Activated T-cell treated with anti-CD3 and anti-CD28 coated beads, Interleukin-2, amount 50 U/mL, for 24 hours (primary cell): ENCODE measurements at regions not wholly inside any gene's neighbourhood (a gene's known extent, or its start where the extent isn't known, plus 50 kb on each side); places are given as distances from the start of the nearest gene placed in this dataset.

Experiments
- DNase-seq: peaks from one replicate; pipeline ENCODE4 v3.0.0-alpha.2; 2020
- H3K27ac Mint-ChIP-seq: 2 replicates; pipeline ENCODE4 v1.8.0; 2020; ENCODE audit warnings: mild to moderate bottlenecking, mixed read lengths
- H3K27me3 Mint-ChIP-seq: 2 replicates; pipeline ENCODE4 v1.8.0; 2020; ENCODE audit warnings: mixed read lengths
- H3K36me3 Mint-ChIP-seq: 2 replicates; pipeline ENCODE4 v1.8.0; 2020; ENCODE audit warnings: low read depth, mixed read lengths
- H3K4me1 Mint-ChIP-seq: 2 replicates; pipeline ENCODE4 v1.8.0; 2020; ENCODE audit warnings: low read depth, mixed read lengths
- H3K4me3 Mint-ChIP-seq: 2 replicates; pipeline ENCODE4 v1.8.0; 2020; ENCODE audit warnings: mild to moderate bottlenecking, moderate library complexity, mixed read lengths
- H3K9me3 Mint-ChIP-seq: 2 replicates; pipeline ENCODE4 v1.8.0; 2020; ENCODE audit warnings: mixed read lengths

GRCh38 chr2:120944575-120944974, 208.9 kb downstream of the GLI2 start:
- H3K36me3 Mint-ChIP-seq = no peaks in the 10 kb centered on the region
- no peaks in the 10 kb centered on the region for H3K9me3 Mint-ChIP-seq
- no peaks in the 10 kb centered on the region for H3K27me3 Mint-ChIP-seq
- no peak overlapping the region for H3K27ac Mint-ChIP-seq
- peaks cover 2% of the 10 kb centered on the region for H3K4me1 Mint-ChIP-seq
- no peak for DNase-seq
- H3K4me3 Mint-ChIP-seq = no peak overlapping the region

GRCh38 chr2:120945091-120945490, 209.4 kb downstream of the GLI2 start:
- Mint-ChIP-seq H3K27me3 (no peaks in the 10 kb centered on the region), H3K4me1 (peaks cover 4% of the 10 kb centered on the region), H3K4me3 (no peak overlapping the region), H3K36me3 (no peaks in the 10 kb centered on the region), H3K27ac (no peak overlapping the region), H3K9me3 (no peaks in the 10 kb centered on the region)
- no peak for DNase-seq

- Mint-ChIP-seq H3K9me3 (no peaks in the 10 kb centered on the region), H3K27me3 (no peaks in the 10 kb centered on the region), H3K36me3 (no peaks in the 10 kb centered on the region), H3K4me3 (no peak overlapping the region), H3K27ac (no peak overlapping the region), H3K4me1 (peaks cover 7% of the 10 kb centered on the region)
- DNase-seq = no peak
These were observed 210.3 kb downstream of the GLI2 start for GRCh38 chr2:120945832-120946499.

- no peaks in the 10 kb centered on the region for H3K27me3 Mint-ChIP-seq
- no peaks in the 10 kb centered on the region for H3K9me3 Mint-ChIP-seq
- H3K27ac Mint-ChIP-seq = no peak overlapping the region
- H3K36me3 Mint-ChIP-seq = no peaks in the 10 kb centered on the region
- H3K4me1 Mint-ChIP-seq = peaks cover 7% of the 10 kb centered on the region
- no peak overlapping the region for H3K4me3 Mint-ChIP-seq
- DNase-seq = no peak
These were observed 211.7 kb downstream of the GLI2 start for GRCh38 chr2:120947327-120947726.

DNA sequence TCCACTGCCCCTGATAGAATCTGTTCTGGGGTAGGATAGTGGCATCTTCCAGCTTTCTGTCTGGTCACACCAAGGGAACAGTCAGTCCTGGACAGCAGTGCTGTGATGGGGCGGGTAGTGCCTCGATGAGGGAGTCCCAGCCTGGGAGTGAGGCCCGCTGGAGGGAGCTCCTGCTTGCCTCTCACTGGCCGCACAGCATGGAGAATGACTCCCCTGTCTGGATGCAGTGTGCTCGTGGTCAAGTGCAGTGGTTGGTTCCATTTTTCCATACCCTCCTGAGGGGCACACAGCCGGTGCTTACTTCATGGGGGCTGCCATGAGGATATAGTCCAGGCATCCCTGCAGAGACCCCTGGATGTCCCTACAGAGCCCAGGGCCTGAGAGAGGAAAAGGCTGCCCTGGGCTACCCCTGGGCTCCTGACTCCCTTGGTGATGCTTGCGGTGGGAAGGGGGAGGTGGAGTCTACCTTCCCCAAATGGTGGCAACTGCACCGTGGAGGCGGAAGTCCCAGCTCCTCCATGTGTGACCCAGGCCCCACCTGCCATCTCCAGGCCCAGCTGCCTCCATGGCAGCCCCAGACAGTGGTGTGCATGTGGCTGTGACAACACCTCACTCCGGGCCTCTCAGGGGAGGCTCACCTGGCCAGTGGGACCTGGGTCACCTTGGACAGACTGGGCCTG, 212.5 kb downstream of the GLI2 start:
- peaks cover 7% of the 10 kb centered on the region for H3K4me1 Mint-ChIP-seq

GRCh38 chr2:120948662-120949011, 213.0 kb downstream of the GLI2 start:
- H3K9me3 Mint-ChIP-seq = no peaks in the 10 kb centered on the region
- no peak for DNase-seq
- no peaks in the 10 kb centered on the region for H3K27me3 Mint-ChIP-seq
- no peak overlapping the region for H3K4me3 Mint-ChIP-seq
- no peak overlapping the region for H3K27ac Mint-ChIP-seq
- H3K4me1 Mint-ChIP-seq = peaks cover 7% of the 10 kb centered on the region
- no peaks in the 10 kb centered on the region for H3K36me3 Mint-ChIP-seq

More for the DNA sequence above, 212.5 kb downstream of the GLI2 start:
- Mint-ChIP-seq H3K27me3 (no peaks in the 10 kb centered on the region), H3K9me3 (no peaks in the 10 kb centered on the region), H3K36me3 (no peaks in the 10 kb centered on the region), H3K27ac (no peak overlapping the region), H3K4me3 (no peak overlapping the region)
- no peak for DNase-seq

DNA sequence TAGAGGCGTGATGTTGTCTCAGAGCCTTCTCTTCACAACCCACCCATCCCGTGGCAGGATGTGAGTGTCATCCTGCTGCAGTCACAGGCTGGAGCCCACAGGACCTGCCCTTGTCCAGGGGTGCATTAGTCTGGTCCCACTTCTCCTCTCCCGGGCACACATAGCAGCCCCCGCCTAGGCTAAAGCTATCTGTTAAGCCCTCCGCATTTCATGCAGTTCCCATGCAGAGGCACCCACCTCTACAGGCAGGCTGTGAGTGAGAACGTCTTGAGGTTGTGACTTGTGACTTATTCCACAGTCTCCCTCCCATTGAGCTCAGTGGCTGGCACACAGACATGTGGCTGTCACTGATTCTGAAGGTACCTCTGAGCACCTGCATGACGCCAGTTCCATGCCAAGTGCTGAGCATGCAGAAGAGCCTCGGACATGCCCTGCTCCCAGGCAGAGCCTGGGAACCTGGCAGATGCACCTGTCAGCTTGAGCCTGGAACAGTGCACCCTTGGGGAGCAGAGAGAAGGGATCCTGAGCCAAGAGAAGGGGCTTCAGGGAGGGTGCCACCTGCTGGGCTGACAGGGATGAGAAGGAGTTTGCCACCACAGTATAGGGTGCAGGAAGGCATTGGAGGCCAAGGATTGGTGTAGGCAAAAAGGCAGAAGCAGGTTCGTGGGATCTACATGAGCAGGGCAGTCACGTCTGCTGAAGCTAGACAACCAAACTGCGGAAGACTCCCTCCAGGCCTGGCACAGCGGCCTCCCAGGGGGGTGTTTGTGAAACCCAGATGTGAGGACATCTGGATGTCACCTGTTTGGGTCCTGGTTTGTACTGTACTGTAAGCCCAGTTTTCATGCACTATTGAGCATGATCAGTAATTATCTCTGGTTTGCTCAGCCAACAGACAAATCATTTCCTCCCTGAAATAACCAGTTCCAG, 213.6 kb downstream of the GLI2 start:
- peaks cover 7% of the 10 kb centered on the region for H3K4me1 Mint-ChIP-seq
- no peaks in the 10 kb centered on the region for H3K36me3 Mint-ChIP-seq
- no peak overlapping the region for H3K27ac Mint-ChIP-seq
- no peak for DNase-seq
- no peaks in the 10 kb centered on the region for H3K27me3 Mint-ChIP-seq
- no peak overlapping the region for H3K4me3 Mint-ChIP-seq
- no peaks in the 10 kb centered on the region for H3K9me3 Mint-ChIP-seq

DNA sequence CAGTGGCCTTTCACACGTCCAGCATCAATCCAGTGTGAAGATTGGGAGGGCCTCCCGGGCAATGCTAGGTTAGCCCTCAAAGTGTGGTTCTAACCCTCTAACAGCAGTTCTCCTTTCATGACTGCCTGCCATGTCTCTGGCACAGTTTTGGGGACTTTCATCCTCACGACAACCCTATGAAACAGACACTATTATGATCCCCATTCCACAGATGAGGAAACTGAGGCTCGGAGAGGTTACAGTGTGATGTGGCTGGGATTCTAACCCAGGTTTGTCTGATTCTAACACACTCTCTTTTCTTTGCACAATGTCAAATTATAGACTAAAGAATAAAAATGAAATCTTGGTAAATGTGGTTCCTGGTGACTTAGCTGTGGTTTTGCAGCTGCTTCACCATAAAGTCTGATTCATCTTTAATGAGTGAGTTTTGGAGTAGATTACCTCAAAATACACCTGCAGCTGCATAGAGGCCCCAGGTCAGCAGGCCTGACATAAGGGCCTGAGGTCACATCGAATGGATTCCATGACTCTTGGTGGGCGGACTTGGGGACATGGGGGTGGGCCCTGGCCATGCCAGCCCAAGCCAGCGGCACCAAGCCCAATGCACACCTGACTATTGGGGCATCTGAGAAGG, 214.4 kb downstream of the GLI2 start:
- Mint-ChIP-seq H3K27me3 (no peaks in the 10 kb centered on the region), H3K27ac (no peak overlapping the region), H3K4me3 (no peak overlapping the region), H3K4me1 (peaks cover 7% of the 10 kb centered on the region), H3K36me3 (no peaks in the 10 kb centered on the region), H3K9me3 (no peaks in the 10 kb centered on the region)
- DNase-seq = no peak

GRCh38 chr2:120951693-120952092, 216.0 kb downstream of the GLI2 start:
- no peaks in the 10 kb centered on the region for H3K27me3 Mint-ChIP-seq
- DNase-seq = no peak
- H3K9me3 Mint-ChIP-seq = no peaks in the 10 kb centered on the region
- H3K36me3 Mint-ChIP-seq = no peaks in the 10 kb centered on the region
- H3K27ac Mint-ChIP-seq = no peak overlapping the region
- H3K4me1 Mint-ChIP-seq = peaks cover 7% of the 10 kb centered on the region
- no peak overlapping the region for H3K4me3 Mint-ChIP-seq

- Mint-ChIP-seq H3K27ac (no peak overlapping the region), H3K36me3 (no peaks in the 10 kb centered on the region), H3K27me3 (no peaks in the 10 kb centered on the region), H3K4me3 (no peak overlapping the region), H3K9me3 (no peaks in the 10 kb centered on the region), H3K4me1 (peaks cover 7% of the 10 kb centered on the region)
- DNase-seq = no peak
These were observed 216.7 kb downstream of the GLI2 start for GRCh38 chr2:120952318-120952717.

DNA sequence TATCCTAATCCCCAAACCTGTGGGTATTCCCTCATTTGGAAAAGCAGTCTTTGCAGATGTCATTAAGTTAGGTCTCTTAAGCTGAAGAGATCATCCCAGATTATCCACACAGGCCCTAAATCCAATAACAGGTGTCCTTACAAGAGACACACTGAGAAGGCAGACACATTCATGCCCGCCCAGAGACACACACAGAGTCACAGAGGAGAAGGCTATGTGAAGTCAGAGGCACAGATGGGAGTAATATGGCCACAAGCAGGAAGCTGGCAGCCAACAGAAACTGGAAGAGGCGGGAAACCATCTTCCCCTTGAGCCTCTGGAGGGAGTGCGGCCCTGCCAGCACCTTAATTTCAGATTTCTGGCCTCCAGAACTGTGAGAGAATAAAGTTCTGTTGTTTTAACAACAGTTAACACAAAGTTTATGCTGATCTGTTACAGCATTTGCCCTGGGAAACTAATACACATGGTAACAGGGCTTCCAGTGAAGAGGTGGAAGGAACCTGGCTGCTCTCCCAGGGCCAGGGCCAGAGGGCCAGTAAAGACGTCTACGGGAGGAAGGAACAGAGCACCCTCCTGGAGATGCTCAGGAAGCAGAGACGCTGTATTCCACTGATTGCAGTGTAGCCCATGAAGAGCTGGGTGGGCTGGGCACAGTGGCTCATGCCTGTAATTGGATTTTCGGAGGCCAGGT, 217.5 kb downstream of the GLI2 start:
- Mint-ChIP-seq H3K4me1 (peaks cover 7% of the 10 kb centered on the region), H3K27ac (no peak overlapping the region), H3K27me3 (no peaks in the 10 kb centered on the region), H3K9me3 (no peaks in the 10 kb centered on the region), H3K36me3 (no peaks in the 10 kb centered on the region), H3K4me3 (no peak overlapping the region)
- no peak for DNase-seq

DNA sequence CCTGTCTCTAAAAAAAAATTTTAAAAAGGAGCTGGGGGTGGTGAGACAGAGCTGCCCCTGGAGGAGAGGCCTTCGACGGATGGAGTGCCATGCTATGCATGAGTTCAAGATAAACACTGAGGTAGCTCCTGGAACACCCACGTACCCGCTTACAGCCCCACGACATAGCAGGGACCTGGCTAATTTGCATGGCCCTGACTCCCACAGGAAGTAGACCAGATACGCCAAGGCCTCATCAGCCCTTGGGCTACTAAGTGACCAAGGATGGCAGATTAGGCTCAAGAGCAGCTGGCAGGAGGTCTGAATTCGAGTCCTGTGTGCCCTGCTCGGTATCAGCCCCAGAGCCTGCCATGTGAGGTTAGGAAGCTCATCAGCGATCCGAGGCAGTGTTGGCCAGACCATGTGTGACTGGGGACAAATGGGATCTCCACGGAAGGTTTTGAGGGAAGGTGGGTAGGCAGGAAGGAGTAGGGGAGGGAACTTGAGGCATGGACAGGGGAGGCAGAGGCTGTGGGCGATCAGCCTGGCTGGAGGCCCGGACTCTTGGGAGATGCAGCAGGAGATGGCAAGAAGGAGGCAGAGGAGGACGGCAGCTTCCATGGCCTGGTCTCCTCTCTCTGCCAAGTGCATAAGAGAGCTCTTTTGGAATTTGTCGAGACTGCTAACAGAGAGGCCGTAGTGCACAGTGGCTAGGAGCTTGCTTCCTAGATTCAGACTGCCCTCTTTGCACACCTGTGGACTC, 218.3 kb downstream of the GLI2 start:
- no peak for DNase-seq
- H3K4me3 Mint-ChIP-seq = no peak overlapping the region
- H3K27ac Mint-ChIP-seq = no peak overlapping the region
- H3K4me1 Mint-ChIP-seq = peaks cover 7% of the 10 kb centered on the region
- no peaks in the 10 kb centered on the region for H3K9me3 Mint-ChIP-seq
- H3K36me3 Mint-ChIP-seq = no peaks in the 10 kb centered on the region
- H3K27me3 Mint-ChIP-seq = no peaks in the 10 kb centered on the region

GRCh38 chr2:120954939-120955338, 219.3 kb downstream of the GLI2 start:
- H3K4me3 Mint-ChIP-seq = no peak overlapping the region
- no peaks in the 10 kb centered on the region for H3K36me3 Mint-ChIP-seq
- no peaks in the 10 kb centered on the region for H3K27me3 Mint-ChIP-seq
- no peaks in the 10 kb centered on the region for H3K9me3 Mint-ChIP-seq
- DNase-seq = no peak
- no peak overlapping the region for H3K27ac Mint-ChIP-seq
- H3K4me1 Mint-ChIP-seq = peaks cover 5% of the 10 kb centered on the region
